GM12874 (cell line): ENCODE measurements at regions not wholly inside any gene's neighbourhood (a gene's known extent, or its start where the extent isn't known, plus 50 kb on each side); places are given as distances from the start of the nearest gene placed in this dataset.

Experiments used
- TF ChIP-seq, protein P1 (sequence below): IDR thresholded peaks from 2 replicates; pipeline ENCODE4 v1.5.1; 2011; ENCODE audit warnings: low read depth, mild to moderate bottlenecking, control low read depth, low read length, moderate library complexity; ENCODE audit not compliant: insufficient read depth

DNA sequence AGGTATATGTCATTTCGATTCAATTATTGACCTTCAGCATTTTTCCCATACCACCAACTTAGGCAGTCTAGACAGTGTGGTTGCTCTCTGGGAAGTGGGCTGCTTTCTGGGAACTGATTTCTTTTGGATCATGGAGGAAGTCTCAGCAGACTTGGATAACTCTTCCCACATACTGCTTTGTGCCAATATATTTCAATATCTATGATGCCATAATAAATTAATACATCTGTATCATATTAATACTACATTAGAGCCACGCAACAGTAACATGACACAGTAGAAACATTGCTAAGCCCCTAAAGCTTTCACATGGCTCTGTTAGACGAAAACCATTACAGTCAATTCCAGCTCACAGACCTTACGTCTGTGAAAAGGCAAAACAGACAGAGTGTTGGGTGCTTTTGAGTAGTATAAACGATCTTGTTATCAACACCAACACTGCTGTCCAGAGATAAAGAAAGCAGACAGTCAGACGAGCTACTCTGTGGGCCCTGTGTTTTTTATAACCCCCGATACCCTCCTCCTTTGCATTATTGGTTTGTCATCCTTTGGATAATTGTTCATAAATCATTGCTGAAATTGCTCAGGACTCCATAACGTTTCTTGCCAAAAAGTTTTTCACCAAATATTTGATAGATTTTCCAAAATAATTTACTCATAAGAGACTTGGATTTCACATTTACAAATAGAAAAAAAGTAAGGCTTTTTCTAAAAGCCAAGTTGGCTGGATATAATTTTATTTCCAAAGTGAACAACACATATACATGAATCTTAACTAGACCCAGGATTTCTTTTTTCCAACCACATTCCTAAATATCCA, 439.7 kb downstream of the ADAMTS20 start:
- TF ChIP-seq, protein P1, sequence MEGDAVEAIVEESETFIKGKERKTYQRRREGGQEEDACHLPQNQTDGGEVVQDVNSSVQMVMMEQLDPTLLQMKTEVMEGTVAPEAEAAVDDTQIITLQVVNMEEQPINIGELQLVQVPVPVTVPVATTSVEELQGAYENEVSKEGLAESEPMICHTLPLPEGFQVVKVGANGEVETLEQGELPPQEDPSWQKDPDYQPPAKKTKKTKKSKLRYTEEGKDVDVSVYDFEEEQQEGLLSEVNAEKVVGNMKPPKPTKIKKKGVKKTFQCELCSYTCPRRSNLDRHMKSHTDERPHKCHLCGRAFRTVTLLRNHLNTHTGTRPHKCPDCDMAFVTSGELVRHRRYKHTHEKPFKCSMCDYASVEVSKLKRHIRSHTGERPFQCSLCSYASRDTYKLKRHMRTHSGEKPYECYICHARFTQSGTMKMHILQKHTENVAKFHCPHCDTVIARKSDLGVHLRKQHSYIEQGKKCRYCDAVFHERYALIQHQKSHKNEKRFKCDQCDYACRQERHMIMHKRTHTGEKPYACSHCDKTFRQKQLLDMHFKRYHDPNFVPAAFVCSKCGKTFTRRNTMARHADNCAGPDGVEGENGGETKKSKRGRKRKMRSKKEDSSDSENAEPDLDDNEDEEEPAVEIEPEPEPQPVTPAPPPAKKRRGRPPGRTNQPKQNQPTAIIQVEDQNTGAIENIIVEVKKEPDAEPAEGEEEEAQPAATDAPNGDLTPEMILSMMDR: no peak

DNA sequence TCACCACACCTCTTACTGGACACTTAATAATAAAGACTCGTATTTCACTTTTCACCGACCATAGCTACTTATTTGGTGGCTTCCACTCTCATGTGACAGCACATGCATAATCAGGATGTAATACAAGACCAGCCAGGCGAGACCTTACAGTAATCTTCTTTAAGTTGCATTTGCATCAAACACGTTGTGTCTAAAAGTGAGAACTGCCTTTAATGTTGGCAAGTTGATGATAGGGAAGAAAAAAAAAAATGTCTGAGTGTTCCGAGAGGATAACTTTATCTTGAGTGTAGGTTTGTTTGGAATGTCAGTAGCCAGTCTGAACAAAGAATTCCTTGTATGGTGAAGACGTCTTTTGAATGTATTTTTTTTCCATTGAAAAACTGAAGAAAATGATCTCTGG, 440.4 kb downstream of the ADAMTS20 start:
- TF ChIP-seq, protein P1: no peak

DNA sequence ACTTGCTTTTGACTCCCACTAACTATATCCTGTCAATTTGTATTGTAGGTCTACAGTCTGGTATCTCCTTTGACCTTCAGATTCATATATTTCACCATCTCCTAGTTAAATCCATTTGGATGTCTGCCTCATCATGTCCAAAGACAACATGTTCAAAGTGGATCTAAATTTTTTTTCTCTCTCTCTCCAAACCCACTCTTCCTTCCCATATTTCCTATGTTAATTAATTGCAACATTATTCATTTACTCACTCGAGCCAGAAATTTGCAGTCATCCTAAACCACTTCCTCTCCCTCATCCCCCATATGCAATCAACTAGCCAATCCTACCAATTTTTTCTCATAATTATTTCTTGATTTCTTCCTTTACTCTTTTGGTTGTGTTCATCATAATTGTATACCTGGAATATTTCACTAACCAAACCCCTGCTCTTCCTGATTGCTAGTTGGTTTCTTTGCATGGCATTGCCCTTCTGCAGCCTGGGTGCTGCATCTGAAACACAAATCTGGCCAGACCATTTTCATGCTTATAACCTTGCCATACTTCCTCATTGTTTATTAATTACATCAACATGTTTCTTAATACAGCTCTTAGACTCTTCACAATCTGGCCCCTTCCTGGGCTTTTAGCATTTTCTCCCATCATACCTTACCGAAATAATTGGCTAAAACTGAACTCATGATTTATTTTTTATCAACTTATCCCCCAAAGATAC, 442.2 kb downstream of the ADAMTS20 start:
- TF ChIP-seq, protein P1: no peak

DNA sequence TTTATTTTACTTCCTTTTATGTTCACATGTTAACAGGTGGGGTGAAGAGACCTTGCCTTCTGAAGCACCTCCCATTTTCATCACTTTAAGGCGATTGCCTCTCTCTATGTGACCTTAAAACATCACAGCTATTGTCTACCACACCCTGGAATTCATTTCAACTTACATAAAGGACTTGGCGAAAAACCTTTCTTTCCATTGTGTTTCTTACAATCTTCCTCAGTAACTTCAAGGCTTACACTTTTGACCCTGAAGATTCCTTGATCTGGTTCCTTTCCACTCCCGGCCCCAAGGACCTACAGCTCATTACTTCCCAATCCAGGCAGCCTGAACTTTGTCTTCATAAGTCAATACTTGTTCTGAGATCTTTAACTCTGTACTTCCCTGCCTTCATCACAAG, 443.3 kb downstream of the ADAMTS20 start:
- TF ChIP-seq, protein P1: no peak

DNA sequence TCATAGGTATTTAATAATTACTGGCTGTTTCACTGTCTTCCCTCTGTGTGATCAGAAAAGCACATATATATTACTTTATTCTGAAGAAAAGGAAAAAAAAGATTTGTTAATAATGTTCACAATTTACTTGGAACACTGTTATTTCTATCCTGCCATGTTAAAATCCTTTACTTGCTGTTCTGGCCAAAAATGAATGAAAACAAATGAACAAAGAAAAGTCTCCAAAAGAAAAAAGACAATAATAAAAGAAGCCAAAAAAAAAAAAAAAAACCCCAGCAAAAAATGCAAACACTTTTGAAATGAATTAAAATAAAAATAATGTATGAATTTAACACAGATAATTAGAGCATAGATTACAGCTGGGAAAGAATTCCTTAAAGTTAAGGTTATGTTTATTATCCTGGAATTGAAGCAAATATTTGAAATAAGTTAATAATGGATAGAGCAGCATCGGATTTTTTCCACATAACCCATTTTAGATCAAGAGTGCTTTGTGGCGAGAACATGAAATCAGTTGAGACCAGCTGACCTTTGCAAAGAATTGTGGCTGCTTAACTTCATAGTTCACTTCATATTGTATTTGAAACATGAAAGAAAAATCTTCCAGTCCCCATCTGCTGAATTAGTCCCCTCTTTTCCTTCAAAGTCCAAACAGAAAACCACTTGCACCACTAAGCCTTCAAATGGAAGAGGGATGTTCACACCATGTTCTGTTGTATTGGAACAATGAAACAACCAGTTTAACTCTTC, 444.8 kb downstream of the ADAMTS20 start:
- TF ChIP-seq, protein P1: no peak

DNA sequence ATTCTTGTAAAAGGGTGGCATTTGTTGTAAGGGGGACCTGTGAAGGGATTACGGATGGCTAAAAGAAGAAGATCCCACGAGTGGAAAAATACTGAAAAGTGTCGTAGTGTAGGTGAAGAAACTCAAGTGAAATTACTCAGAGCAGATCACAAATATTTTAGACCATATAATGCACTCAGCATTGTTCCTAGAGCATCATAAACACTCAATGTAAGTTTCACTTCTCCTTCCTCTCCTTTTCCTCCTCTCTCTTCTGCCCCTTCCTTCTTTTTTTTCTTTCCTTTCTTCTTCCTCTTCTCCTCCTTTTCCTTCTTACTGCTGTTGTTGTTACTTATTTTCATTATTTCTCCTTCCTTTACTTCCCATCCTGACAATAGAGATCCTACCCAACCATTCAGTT, 445.6 kb downstream of the ADAMTS20 start:
- TF ChIP-seq, protein P1: no peak

DNA sequence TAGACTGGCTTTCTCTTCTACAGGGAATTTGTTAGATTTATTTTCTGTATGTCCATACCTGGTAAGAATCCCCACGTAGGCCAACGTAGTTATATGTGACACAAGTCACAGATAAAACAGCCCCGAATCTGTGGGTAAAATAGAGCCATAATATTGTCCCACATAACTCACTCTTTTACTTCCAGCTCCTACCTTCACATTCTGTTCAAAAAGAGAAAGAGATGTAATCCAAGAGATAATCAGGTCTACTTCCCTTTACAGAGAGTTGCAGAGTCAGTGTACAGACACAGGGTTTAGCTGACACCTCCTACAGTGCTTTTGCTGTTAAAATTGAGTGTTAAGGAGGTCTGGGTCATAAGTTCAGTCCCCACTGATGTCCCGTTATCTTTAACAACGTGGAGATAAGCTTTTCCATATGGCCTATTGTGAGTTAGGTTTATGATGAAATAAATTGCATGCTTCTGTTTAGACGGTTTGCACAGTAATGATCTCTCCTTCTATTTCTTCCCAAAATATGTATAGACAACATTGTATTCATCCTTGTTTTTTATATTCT, 446.5 kb downstream of the ADAMTS20 start:
- TF ChIP-seq, protein P1: no peak
